Spleen (tissue), 11 donors: ENCODE measurements at regions not wholly inside any gene's neighbourhood (a gene's known extent, or its start where the extent isn't known, plus 50 kb on each side); places are given as distances from the start of the nearest gene placed in this dataset.

ENCODE experiments used
- DNase-seq: peaks from one replicate; pipeline ENCODE4 v3.0.0-alpha.2; 2020
- H3K27ac ChIP-seq, 8 donors: fragments of 200-600 bp; sonication (generic) in 7 of 8; 1 replicate in 4 of 8; 2 replicates in 4 of 8; pipeline versions ENCODE4 v1.5.0 to v1.8.0; 2016 to 2021; ENCODE audit warnings: inconsistent platforms in 4 of 8, mild to moderate bottlenecking in 4 of 8, moderate library complexity in 1 of 8
- H3K27me3 ChIP-seq, 7 donors: fragments of 200-600 bp; sonication (generic) in 6 of 7; replicated peaks in 1 of 7; 1 replicate in 4 of 7; 2 replicates in 3 of 7; pipeline versions ENCODE4 v1.5.0 to v1.8.0; 2016 to 2021; ENCODE audit warnings: inconsistent platforms in 3 of 7, mild to moderate bottlenecking in 1 of 7
- H3K36me3 ChIP-seq, 6 donors: fragments of 200-600 bp; sonication (generic) in 5 of 6; 1 replicate in 4 of 6; 2 replicates in 2 of 6; pipeline versions ENCODE4 v1.5.0 to v1.8.0; 2016 to 2021; ENCODE audit warnings: inconsistent platforms in 2 of 6
- H3K4me1 ChIP-seq, 6 donors: fragments of 200-600 bp; sonication (generic) in 5 of 6; 1 replicate in 3 of 6; 2 replicates in 3 of 6; pipeline versions ENCODE4 v1.5.0 to v1.8.0; 2016 to 2021; ENCODE audit warnings: inconsistent platforms in 3 of 6
- H3K4me3 ChIP-seq, 8 donors: fragments of 200-600 bp; sonication (generic) in 7 of 8; 1 replicate in 4 of 8; 2 replicates in 4 of 8; pipeline versions ENCODE4 v1.5.0 to v1.8.0; 2016 to 2021; ENCODE audit warnings: inconsistent platforms in 4 of 8, mild to moderate bottlenecking in 4 of 8, moderate library complexity in 2 of 8
- H3K9me3 ChIP-seq, 8 donors: fragments of 200-600 bp; sonication (generic) in 7 of 8; 1 replicate in 4 of 8; 2 replicates in 4 of 8; pipeline versions ENCODE4 v1.5.0 to v1.8.0; 2016 to 2021; ENCODE audit warnings: inconsistent platforms in 4 of 8
- POLR2A ChIP-seq, 3 donors: fragments of 450-650 bp; IDR thresholded peaks; one replicate each; pipeline ENCODE4 v1.5.1; 2017; ENCODE audit warnings: antibody characterized with exemption in 3 of 3, mild to moderate bottlenecking in 1 of 3
- POLR2AphosphoS5 ChIP-seq, 3 donors: sonication (generic); formaldehyde crosslinking; IDR thresholded peaks; one replicate each; pipeline ENCODE4 v1.5.1; 2017; ENCODE audit warnings: antibody characterized with exemption in 3 of 3
- WGBS, 5 donors: extraction: QIAGEN DNeasy Blood & Tissue Kit in 3 of 5; methylation state at CpG; one replicate each; pipeline versions ENCODE4 v1.1.5 to v1.1.7; 2013 to 2018; 5-methylcytosine and 5-hydroxymethylcytosine counted together
- intact Hi-C: fragments of 100-400 bp; cut with DNase I; formaldehyde crosslinking; loops from one replicate; pipeline ENCODE4 v1.15.0; 2023; ENCODE audit warnings: low total_unique reads
- TF ChIP-seq, protein P1 (sequence below), 11 experiments: fragments of 200-600 bp in 7 of 11; fragments of 450-650 bp in 4 of 11; sonication (generic) in 4 of 11; IDR thresholded peaks in 8 of 11; conservative IDR thresholded peaks in 3 of 11; 1 replicate in 7 of 11; 2 replicates in 4 of 11; pipeline versions ENCODE4 v1.4.0 to v1.8.0; 2016 to 2021; ENCODE audit warnings: antibody characterized with exemption in 11 of 11, inconsistent platforms in 4 of 11, mild to moderate bottlenecking in 1 of 11
- donor health status: healthy with polysubstance abuse.
- donor health status: DM: no; HTN: no; CAD: no; lungs with moderate emphysema.
- donor health status: DM: no; HTN: no; CAD: no.
- donor health status: Bipolar disorder and iron deficiency.
- donor health status: healthy.
- donor health status: DM: no; HTN: no; CAD: no.
- donor health status: DM: yes; HTN: yes; CAD: no.

DNA sequence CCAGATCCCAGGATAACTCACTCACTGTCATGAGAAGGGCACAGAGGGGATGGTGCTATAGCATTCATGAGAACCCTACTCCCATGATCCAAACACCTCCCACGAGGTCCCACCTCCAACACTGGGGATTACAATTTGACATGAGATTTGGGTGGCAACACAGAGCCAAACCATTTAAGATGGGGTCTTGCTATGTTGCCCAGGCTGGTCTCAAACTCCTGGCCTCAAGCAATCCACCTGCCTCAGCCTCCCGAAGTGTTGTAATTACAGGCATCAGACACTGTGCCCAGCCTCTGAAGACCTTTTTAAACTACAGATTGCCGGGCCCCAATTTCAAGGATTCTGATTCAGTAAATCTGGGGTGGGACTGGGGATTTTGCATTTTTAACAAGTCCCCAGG lies 98.5 kb downstream of the BAMBI start:
- no peak overlapping the region for H3K27ac ChIP-seq
- H3K4me3 ChIP-seq, result no peak overlapping the region
- intact Hi-C loops, result no loop called here
- H3K36me3 ChIP-seq, result no peaks in the 10 kb centered on the region
- no peaks in the 10 kb centered on the region for H3K27me3 ChIP-seq
- no peak for DNase-seq
- WGBS, 5 donors, result 89 to 96% (median 92%) methylated on average over 3 of the region's 3 CpGs
- no peaks in the 10 kb centered on the region for H3K4me1 ChIP-seq
- peaks cover 0 to 2% (median 0%) of the 10 kb centered on the region in 8 donors for H3K9me3 ChIP-seq
- TF ChIP-seq, protein P1, sequence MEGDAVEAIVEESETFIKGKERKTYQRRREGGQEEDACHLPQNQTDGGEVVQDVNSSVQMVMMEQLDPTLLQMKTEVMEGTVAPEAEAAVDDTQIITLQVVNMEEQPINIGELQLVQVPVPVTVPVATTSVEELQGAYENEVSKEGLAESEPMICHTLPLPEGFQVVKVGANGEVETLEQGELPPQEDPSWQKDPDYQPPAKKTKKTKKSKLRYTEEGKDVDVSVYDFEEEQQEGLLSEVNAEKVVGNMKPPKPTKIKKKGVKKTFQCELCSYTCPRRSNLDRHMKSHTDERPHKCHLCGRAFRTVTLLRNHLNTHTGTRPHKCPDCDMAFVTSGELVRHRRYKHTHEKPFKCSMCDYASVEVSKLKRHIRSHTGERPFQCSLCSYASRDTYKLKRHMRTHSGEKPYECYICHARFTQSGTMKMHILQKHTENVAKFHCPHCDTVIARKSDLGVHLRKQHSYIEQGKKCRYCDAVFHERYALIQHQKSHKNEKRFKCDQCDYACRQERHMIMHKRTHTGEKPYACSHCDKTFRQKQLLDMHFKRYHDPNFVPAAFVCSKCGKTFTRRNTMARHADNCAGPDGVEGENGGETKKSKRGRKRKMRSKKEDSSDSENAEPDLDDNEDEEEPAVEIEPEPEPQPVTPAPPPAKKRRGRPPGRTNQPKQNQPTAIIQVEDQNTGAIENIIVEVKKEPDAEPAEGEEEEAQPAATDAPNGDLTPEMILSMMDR (IDR thresholded peaks at IDR 0.05 in 8 of 11, conservative IDR thresholded peaks at IDR 0.05 in 3 of 11), result no peak

DNA sequence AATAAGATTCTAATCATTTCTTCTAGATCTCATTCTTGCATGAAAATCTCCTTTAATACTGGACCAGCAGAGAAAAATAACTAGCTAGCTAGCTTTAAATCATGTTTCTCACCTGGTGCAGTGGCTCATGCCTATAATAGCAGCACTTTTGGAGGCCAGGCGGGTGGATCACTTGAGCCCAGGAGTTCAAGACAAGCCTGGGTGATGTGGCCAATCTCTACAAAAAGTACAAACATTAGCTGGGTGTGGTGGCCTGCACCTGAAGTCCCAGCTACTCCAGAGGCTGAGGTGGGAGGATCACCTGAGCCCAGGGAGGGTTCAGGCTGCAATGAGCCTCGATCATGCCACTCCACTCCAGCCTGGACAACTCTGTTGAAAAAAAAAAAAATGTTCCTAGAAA lies 99.2 kb downstream of the BAMBI start:
- Histone ChIP-seq H3K27me3 (no peaks in the 10 kb centered on the region), H3K4me3 (no peak overlapping the region), H3K4me1 (no peaks in the 10 kb centered on the region), H3K36me3 (no peaks in the 10 kb centered on the region), H3K9me3 (peaks cover 0 to 2% (median 0%) of the 10 kb centered on the region in 8 donors), H3K27ac (no peak overlapping the region)
- intact Hi-C loops, result no loop called here
- 70 to 88% (median 82%) methylated on average over 2 of the region's 2 CpGs for WGBS, 5 donors
- TF ChIP-seq, protein P1 (IDR thresholded peaks at IDR 0.05 in 8 of 11, conservative IDR thresholded peaks at IDR 0.05 in 3 of 11), result no peak
- TF ChIP-seq POLR2AphosphoS5 (IDR thresholded peaks at IDR 0.05), result no peak
- TF ChIP-seq POLR2A (IDR thresholded peaks at IDR 0.05), result no peak
- no peak for DNase-seq

DNA sequence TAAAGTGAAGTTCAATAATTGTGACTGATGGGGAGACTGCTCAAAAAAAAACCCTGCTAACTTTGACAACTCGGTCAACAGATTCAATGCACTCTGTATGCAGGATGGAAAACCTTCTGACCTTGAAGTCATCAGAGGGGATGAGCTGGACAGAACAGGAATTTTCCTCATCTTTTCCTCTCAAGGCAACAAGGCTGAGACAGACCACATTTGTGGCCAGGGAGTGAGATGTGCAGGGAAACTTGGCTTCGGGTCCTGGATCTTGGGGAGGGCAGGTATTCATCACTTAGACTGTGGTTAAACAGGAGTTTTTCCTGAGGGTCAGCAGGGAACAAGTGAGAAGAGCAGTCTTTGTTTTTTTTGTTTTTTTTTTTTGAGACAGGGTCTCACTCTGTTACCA lies 100.6 kb downstream of the BAMBI start:
- H3K4me3 ChIP-seq, result no peak overlapping the region
- H3K4me1 ChIP-seq, result no peaks in the 10 kb centered on the region
- intact Hi-C loops, result no loop called here
- no peaks in the 10 kb centered on the region for H3K36me3 ChIP-seq
- no peak for DNase-seq
- 72 to 91% (median 87%) methylated on average over 2 of the region's 2 CpGs for WGBS, 5 donors
- TF ChIP-seq POLR2AphosphoS5 (IDR thresholded peaks at IDR 0.05) (no peak), POLR2A (IDR thresholded peaks at IDR 0.05) (no peak)
- TF ChIP-seq, protein P1 (IDR thresholded peaks at IDR 0.05 in 8 of 11, conservative IDR thresholded peaks at IDR 0.05 in 3 of 11), result no peak
- peaks cover 0 to 2% (median 0%) of the 10 kb centered on the region in 8 donors for H3K9me3 ChIP-seq
- H3K27ac ChIP-seq, result no peak overlapping the region
- H3K27me3 ChIP-seq, result no peaks in the 10 kb centered on the region

DNA sequence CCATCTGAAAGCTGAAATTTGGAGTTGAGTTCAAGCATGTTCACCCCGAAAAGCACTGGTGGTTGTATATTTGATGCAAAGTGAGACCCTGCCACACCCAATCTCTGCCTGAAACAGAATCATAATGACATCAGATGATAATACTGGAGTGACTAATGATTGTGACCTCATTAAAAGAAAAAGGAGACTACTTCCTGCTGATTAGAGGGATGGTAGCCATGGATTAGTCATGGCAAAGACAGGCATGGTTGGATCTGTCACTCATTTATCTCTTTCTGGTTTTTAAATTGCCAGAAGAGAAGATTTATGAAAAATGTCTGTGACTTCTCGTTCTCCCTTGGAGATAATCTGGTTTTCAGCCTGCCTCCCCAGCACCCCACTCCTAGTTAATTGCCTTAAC lies 101.2 kb downstream of the BAMBI start:
- intact Hi-C loops, result no loop called here
- 76 to 85% (median 83%) methylated on average over 2 of the region's 2 CpGs for WGBS, 5 donors
- Histone ChIP-seq H3K27me3 (no peaks in the 10 kb centered on the region), H3K4me1 (no peaks in the 10 kb centered on the region), H3K4me3 (no peak overlapping the region), H3K9me3 (peaks cover 0 to 2% (median 0%) of the 10 kb centered on the region in 8 donors), H3K36me3 (no peaks in the 10 kb centered on the region), H3K27ac (no peak overlapping the region)
- TF ChIP-seq POLR2AphosphoS5 (IDR thresholded peaks at IDR 0.05) (no peak), POLR2A (IDR thresholded peaks at IDR 0.05) (no peak)
- TF ChIP-seq, protein P1 (IDR thresholded peaks at IDR 0.05 in 8 of 11, conservative IDR thresholded peaks at IDR 0.05 in 3 of 11), result no peak
- no peak for DNase-seq
